Activated CD8-positive, alpha-beta T cell treated with anti-CD3 and anti-CD28 coated beads, Interleukin-2, amount 10 ng/mL, durations not matched to agents 7 days and 5 days (primary cell): ENCODE measurements at regions not wholly inside any gene's neighbourhood (a gene's known extent, or its start where the extent isn't known, plus 50 kb on each side); places are given as distances from the start of the nearest gene placed in this dataset.

Source experiments
- ATAC-seq: fragments of 150-1000 bp; cut with Tn5 transposase; one replicate; pipeline ENCODE4 v1.10.0; 2021; ENCODE audit warnings: moderate library complexity
- CTCF ChIA-PET: fragments of 350-600 bp; sonication (Branson Sonifier 250); formaldehyde crosslinking; loops from one replicate; lab custom pipeline; 2021; ENCODE audit warnings: antibody characterized with exemption; lab: Charles Lee
- POLR2A ChIA-PET: fragments of 350-600 bp; sonication (Branson Sonifier 250); formaldehyde crosslinking; loops from one replicate; lab custom pipeline; 2021; ENCODE audit warnings: antibody characterized with exemption; lab: Charles Lee
- DNase-seq: peaks from one replicate; pipeline ENCODE4 v3.0.0-alpha.2; 2020
- H3K27ac Mint-ChIP-seq: one replicate; pipeline ENCODE4 v1.8.0; 2021; ENCODE audit warnings: mild to moderate bottlenecking, mixed read lengths
- H3K27me3 Mint-ChIP-seq: one replicate; pipeline ENCODE4 v1.8.0; 2021; ENCODE audit warnings: low read depth, mixed read lengths
- H3K36me3 Mint-ChIP-seq: one replicate; pipeline ENCODE4 v1.8.0; 2021; ENCODE audit warnings: low read depth, mixed read lengths
- H3K4me1 Mint-ChIP-seq: one replicate; pipeline ENCODE4 v1.8.0; 2021; ENCODE audit warnings: low read depth, mixed read lengths
- H3K4me3 Mint-ChIP-seq: one replicate; pipeline ENCODE4 v1.8.0; 2021; ENCODE audit warnings: mild to moderate bottlenecking, mixed read lengths
- H3K9me3 Mint-ChIP-seq: one replicate; pipeline ENCODE4 v1.8.0; 2022; ENCODE audit warnings: mixed read lengths; ENCODE audit not compliant: insufficient read depth

GRCh38 chr9:73077625-73078030 is 74.0 kb upstream of the ANXA1 start:
- no peak overlapping the region for H3K27ac Mint-ChIP-seq
- POLR2A ChIA-PET: no interaction called here

GRCh38 chr9:73076970-73077369 is 74.7 kb upstream of the ANXA1 start:
- DNase-seq: no peak
- H3K4me3 Mint-ChIP-seq: no peak overlapping the region
- H3K27ac Mint-ChIP-seq: no peak overlapping the region
- no peaks in the 10 kb centered on the region for H3K9me3 Mint-ChIP-seq
- CTCF ChIA-PET: no interaction called here
- H3K4me1 Mint-ChIP-seq: no peaks in the 10 kb centered on the region
- H3K36me3 Mint-ChIP-seq: no peaks in the 10 kb centered on the region
- ATAC-seq: no peak
- POLR2A ChIA-PET: no interaction called here
- H3K27me3 Mint-ChIP-seq: peaks cover 27% of the 10 kb centered on the region

More at GRCh38 chr9:73077625-73078030, 74.0 kb upstream of the ANXA1 start:
- Mint-ChIP-seq H3K4me3 (no peak overlapping the region), H3K27me3 (peaks cover 22% of the 10 kb centered on the region), H3K36me3 (no peaks in the 10 kb centered on the region), H3K9me3 (no peaks in the 10 kb centered on the region), H3K4me1 (no peaks in the 10 kb centered on the region)
- DNase-seq (no peak), ATAC-seq (no peak)
- CTCF ChIA-PET: interaction anchor here (0.7 kb wide), 1 partner anchor 539 kb away, joined by 3 read pairs; no protein-coding TSS in a partner anchor

GRCh38 chr9:73074176-73074708 is 77.4 kb upstream of the ANXA1 start:
- Mint-ChIP-seq H3K27me3 (peaks cover 35% of the 10 kb centered on the region), H3K4me3 (no peak overlapping the region), H3K4me1 (no peaks in the 10 kb centered on the region), H3K9me3 (no peaks in the 10 kb centered on the region), H3K36me3 (no peaks in the 10 kb centered on the region), H3K27ac (no peak overlapping the region)
- no peak for ATAC-seq
- ChIA-PET CTCF (no interaction called here), POLR2A (no interaction called here)
- no peak for DNase-seq

- ChIA-PET POLR2A (no interaction called here), CTCF (no interaction called here)
- no peaks in the 10 kb centered on the region for H3K4me1 Mint-ChIP-seq
- no peaks in the 10 kb centered on the region for H3K36me3 Mint-ChIP-seq
- peaks cover 36% of the 10 kb centered on the region for H3K27me3 Mint-ChIP-seq
- no peak overlapping the region for H3K4me3 Mint-ChIP-seq
- ATAC-seq (no peak), DNase-seq (no peak)
- H3K9me3 Mint-ChIP-seq: no peaks in the 10 kb centered on the region
- no peak overlapping the region for H3K27ac Mint-ChIP-seq
These were observed 78.1 kb upstream of the ANXA1 start for GRCh38 chr9:73073337-73074175.

GRCh38 chr9:73067074-73067473 is 84.6 kb upstream of the ANXA1 start:
- H3K4me1 Mint-ChIP-seq: no peaks in the 10 kb centered on the region
- H3K36me3 Mint-ChIP-seq: no peaks in the 10 kb centered on the region
- H3K27ac Mint-ChIP-seq: no peak overlapping the region
- ChIA-PET POLR2A (no interaction called here), CTCF (no interaction called here)
- ATAC-seq: no peak
- peaks cover 16% of the 10 kb centered on the region for H3K27me3 Mint-ChIP-seq
- no peak for DNase-seq
- no peaks in the 10 kb centered on the region for H3K9me3 Mint-ChIP-seq
- no peak overlapping the region for H3K4me3 Mint-ChIP-seq

- Mint-ChIP-seq H3K36me3 (no peaks in the 10 kb centered on the region), H3K27me3 (peaks cover 10% of the 10 kb centered on the region), H3K4me1 (no peaks in the 10 kb centered on the region), H3K27ac (no peak overlapping the region), H3K9me3 (no peaks in the 10 kb centered on the region), H3K4me3 (no peak overlapping the region)
- ChIA-PET CTCF (no interaction called here), POLR2A (no interaction called here)
- ATAC-seq: no peak
- DNase-seq: no peak
These were observed 86.2 kb upstream of the ANXA1 start for GRCh38 chr9:73065439-73065838.

GRCh38 chr9:73064315-73064714 is 87.3 kb upstream of the ANXA1 start:
- ChIA-PET CTCF (no interaction called here), POLR2A (no interaction called here)
- no peaks in the 10 kb centered on the region for H3K4me1 Mint-ChIP-seq
- DNase-seq: no peak
- H3K36me3 Mint-ChIP-seq: no peaks in the 10 kb centered on the region
- no peaks in the 10 kb centered on the region for H3K9me3 Mint-ChIP-seq
- H3K27ac Mint-ChIP-seq: no peak overlapping the region
- no peak overlapping the region for H3K4me3 Mint-ChIP-seq
- peaks cover 6% of the 10 kb centered on the region for H3K27me3 Mint-ChIP-seq
- no peak for ATAC-seq

GRCh38 chr9:73061146-73061545 is 90.5 kb upstream of the ANXA1 start:
- POLR2A ChIA-PET: no interaction called here
- no peaks in the 10 kb centered on the region for H3K4me1 Mint-ChIP-seq
- no peak overlapping the region for H3K4me3 Mint-ChIP-seq

GRCh38 chr9:73059247-73059646 is 92.4 kb upstream of the ANXA1 start:
- no peak for DNase-seq
- Mint-ChIP-seq H3K27me3 (peaks cover 3% of the 10 kb centered on the region), H3K36me3 (no peaks in the 10 kb centered on the region), H3K4me3 (no peak overlapping the region), H3K27ac (no peak overlapping the region), H3K9me3 (no peaks in the 10 kb centered on the region), H3K4me1 (no peaks in the 10 kb centered on the region)
- POLR2A ChIA-PET: no interaction called here
- no peak for ATAC-seq
- CTCF ChIA-PET: no interaction called here

More at GRCh38 chr9:73061146-73061545, 90.5 kb upstream of the ANXA1 start:
- CTCF ChIA-PET: interaction anchor here (1.0 kb wide), 1 partner anchor 21 kb away, joined by 3 read pairs; no protein-coding TSS in a partner anchor
- H3K36me3 Mint-ChIP-seq: no peaks in the 10 kb centered on the region
- H3K27ac Mint-ChIP-seq: no peak overlapping the region
- ATAC-seq (no peak), DNase-seq (no peak)
- H3K27me3 Mint-ChIP-seq: peaks cover 3% of the 10 kb centered on the region
- no peaks in the 10 kb centered on the region for H3K9me3 Mint-ChIP-seq

- H3K4me3 Mint-ChIP-seq: no peak overlapping the region
- DNase-seq: no peak
- no peak for ATAC-seq
- H3K36me3 Mint-ChIP-seq: no peaks in the 10 kb centered on the region
- H3K4me1 Mint-ChIP-seq: no peaks in the 10 kb centered on the region
- no peak overlapping the region for H3K27ac Mint-ChIP-seq
- CTCF ChIA-PET: no interaction called here
- peaks cover 3% of the 10 kb centered on the region for H3K27me3 Mint-ChIP-seq
- no peaks in the 10 kb centered on the region for H3K9me3 Mint-ChIP-seq
- POLR2A ChIA-PET: no interaction called here
These were observed 95.4 kb upstream of the ANXA1 start for GRCh38 chr9:73056245-73056644.

- DNase-seq (no peak), ATAC-seq (no peak)
- Mint-ChIP-seq H3K36me3 (no peaks in the 10 kb centered on the region), H3K27me3 (no peaks in the 10 kb centered on the region), H3K9me3 (no peaks in the 10 kb centered on the region), H3K27ac (no peak overlapping the region), H3K4me3 (no peak overlapping the region), H3K4me1 (no peaks in the 10 kb centered on the region)
- POLR2A ChIA-PET: no interaction called here
- CTCF ChIA-PET: no interaction called here
These were observed 97.6 kb upstream of the ANXA1 start for GRCh38 chr9:73054091-73054490.

GRCh38 chr9:73053543-73053942 is 98.1 kb upstream of the ANXA1 start:
- no peak overlapping the region for H3K4me3 Mint-ChIP-seq
- POLR2A ChIA-PET: no interaction called here
- H3K36me3 Mint-ChIP-seq: no peaks in the 10 kb centered on the region
- CTCF ChIA-PET: no interaction called here
- no peaks in the 10 kb centered on the region for H3K9me3 Mint-ChIP-seq
- no peak overlapping the region for H3K27ac Mint-ChIP-seq
- ATAC-seq (no peak), DNase-seq (no peak)
- no peaks in the 10 kb centered on the region for H3K4me1 Mint-ChIP-seq
- no peaks in the 10 kb centered on the region for H3K27me3 Mint-ChIP-seq
